Thyroid gland (tissue), 4 donors: ENCODE measurements at regions not wholly inside any gene's neighbourhood (a gene's known extent, or its start where the extent isn't known, plus 50 kb on each side); places are given as distances from the start of the nearest gene placed in this dataset.

Experiments used
- CTCF ChIP-seq, 6 experiments: fragments of 200-600 bp in 3 of 6; fragments of 450-650 bp in 3 of 6; sonication (generic) in 3 of 6; IDR thresholded peaks; one replicate each; pipeline ENCODE4 v1.5.1; 2016 to 2019; ENCODE audit warnings: antibody characterized with exemption in 6 of 6, mild to moderate bottlenecking in 2 of 6, inconsistent platforms in 1 of 6, moderate library complexity in 1 of 6
- POLR2A ChIP-seq, 2 donors: fragments of 450-650 bp; IDR thresholded peaks; one replicate each; pipeline ENCODE4 v1.6.1; 2017; ENCODE audit warnings: antibody characterized with exemption in 2 of 2, mild to moderate bottlenecking in 2 of 2, moderate library complexity in 1 of 2

GRCh38 chr12:105978276-105978675, 160.5 kb downstream of the NUAK1 start:
- TF ChIP-seq CTCF (IDR thresholded peaks at IDR 0.05) (no peak), POLR2A (IDR thresholded peaks at IDR 0.05) (no peak)
